NCI-H460 (cell line): ENCODE measurements at regions not wholly inside any gene's neighbourhood (a gene's known extent, or its start where the extent isn't known, plus 50 kb on each side); places are given as distances from the start of the nearest gene placed in this dataset.
"Not testable (repeated sequence)": the region's sequence is repeated elsewhere in the genome, so short reads cannot be mapped to it uniquely, and the experiment has no call there.

ENCODE experiments used
- DNase-seq: peaks from one replicate; pipeline ENCODE4 v3.0.0-alpha.2; 2016; ENCODE audit warnings: low read depth; ENCODE audit errors: extremely low read depth

- no peak for DNase-seq
Observed at GRCh38 chr13:61358599-61358998, 57.0 kb downstream of the PCDH20 start.

- DNase-seq = no peak
Observed at GRCh38 chr13:61350341-61350740, 65.3 kb downstream of the PCDH20 start.

GRCh38 chr13:61339054-61339621, 76.5 kb downstream of the PCDH20 start:
- DNase-seq = no peak

- DNase-seq = no peak
Observed at GRCh38 chr13:61316647-61317046, 99.0 kb downstream of the PCDH20 start.

GRCh38 chr13:61294467-61295191, 121.0 kb downstream of the PCDH20 start:
- no peak for DNase-seq

- peak; percentile 12 for DNase-seq
Observed at GRCh38 chr13:61286148-61286745, 129.4 kb downstream of the PCDH20 start.

- no peak for DNase-seq
Observed at GRCh38 chr13:61277586-61278276, 137.9 kb downstream of the PCDH20 start.

GRCh38 chr13:61277088-61277487, 138.6 kb downstream of the PCDH20 start:
- no peak for DNase-seq

GRCh38 chr13:61276401-61276800, 139.2 kb downstream of the PCDH20 start:
- DNase-seq = no peak

- DNase-seq = no peak
Observed at GRCh38 chr13:61275736-61276135, 139.9 kb downstream of the PCDH20 start.

- peak; percentile 3 for DNase-seq
Observed at GRCh38 chr13:61275251-61275650, 140.4 kb downstream of the PCDH20 start.

DNA sequence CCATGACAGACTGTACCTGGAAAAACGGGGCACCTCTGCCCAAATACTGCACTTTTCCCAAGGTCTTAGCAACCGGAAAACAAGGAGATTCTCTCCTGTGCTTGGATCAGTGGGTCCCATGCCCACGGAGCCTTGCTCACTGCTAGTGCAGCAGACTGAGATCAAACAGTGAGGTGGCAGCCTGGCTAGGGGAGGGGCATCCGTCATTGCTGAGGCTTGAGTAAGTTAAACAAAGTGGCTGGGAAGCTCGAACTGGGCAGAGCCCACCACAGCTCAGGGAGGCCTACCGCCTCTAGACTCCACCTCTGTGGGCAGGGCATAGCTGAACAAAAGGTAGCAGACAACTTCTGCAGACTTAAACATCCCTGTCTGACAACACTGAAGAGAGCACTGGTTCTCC, 148.8 kb downstream of the PCDH20 start:
- not testable (repeated sequence) for DNase-seq

GRCh38 chr13:61261746-61262472, 153.7 kb downstream of the PCDH20 start:
- DNase-seq = no peak

DNA sequence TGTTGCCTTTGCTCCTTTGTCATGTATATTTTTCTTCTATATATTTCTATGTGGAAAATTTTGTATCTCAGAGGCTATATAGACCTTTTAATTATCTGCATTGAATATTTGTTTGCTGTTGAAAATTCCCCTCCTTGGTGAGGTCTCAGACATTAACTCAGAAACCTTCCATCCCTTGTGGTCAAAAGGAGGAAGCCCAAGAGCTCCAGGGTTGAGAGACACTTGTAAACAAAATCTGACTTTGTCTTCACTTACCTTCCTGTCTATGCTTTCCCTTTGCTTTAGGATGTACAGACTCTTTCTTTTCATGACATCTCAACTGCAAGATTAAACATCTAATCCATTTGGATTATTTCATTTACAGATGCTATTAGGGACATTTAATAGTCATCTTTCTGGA, 157.5 kb downstream of the PCDH20 start:
- no peak for DNase-seq

DNA sequence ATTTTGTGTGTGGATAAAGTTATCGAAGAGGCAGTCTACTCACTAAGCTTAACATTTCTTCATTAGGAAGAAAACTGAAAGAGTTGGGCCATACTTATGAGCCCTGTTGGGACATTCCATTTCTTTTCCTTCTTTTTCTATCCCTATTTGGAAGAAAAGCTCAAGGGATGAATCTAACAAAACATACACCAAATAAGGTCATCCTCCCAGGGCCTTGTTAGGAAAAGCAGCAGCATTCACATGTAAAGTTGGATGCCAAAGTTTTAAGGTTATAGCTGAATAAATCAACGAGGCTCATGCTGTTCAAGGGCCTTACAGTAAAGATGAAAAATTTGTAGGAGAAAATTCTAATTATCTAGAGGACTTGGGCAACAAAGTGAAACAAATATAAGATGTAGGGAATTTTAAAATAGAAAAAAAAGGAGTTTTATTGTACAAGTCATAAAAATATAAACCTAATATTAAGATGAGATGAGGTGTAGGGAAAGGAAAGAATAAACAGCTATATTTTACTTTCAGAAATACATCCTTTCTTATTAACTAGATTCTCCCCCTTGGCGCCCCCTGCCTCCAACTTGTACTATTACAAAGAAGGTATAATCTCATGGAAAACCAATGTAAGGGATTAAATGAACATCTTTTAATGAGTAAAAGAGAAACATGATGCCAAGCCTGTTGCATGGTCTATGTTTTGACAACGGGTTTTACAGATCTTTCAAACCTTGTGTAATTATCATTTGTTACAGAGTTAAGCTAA, 160.4 kb downstream of the PCDH20 start:
- DNase-seq = peak; percentile 2

GRCh38 chr13:61253105-61253877, 162.4 kb downstream of the PCDH20 start:
- DNase-seq = no peak

GRCh38 chr13:61252213-61252612, 163.4 kb downstream of the PCDH20 start:
- DNase-seq = no peak

DNA sequence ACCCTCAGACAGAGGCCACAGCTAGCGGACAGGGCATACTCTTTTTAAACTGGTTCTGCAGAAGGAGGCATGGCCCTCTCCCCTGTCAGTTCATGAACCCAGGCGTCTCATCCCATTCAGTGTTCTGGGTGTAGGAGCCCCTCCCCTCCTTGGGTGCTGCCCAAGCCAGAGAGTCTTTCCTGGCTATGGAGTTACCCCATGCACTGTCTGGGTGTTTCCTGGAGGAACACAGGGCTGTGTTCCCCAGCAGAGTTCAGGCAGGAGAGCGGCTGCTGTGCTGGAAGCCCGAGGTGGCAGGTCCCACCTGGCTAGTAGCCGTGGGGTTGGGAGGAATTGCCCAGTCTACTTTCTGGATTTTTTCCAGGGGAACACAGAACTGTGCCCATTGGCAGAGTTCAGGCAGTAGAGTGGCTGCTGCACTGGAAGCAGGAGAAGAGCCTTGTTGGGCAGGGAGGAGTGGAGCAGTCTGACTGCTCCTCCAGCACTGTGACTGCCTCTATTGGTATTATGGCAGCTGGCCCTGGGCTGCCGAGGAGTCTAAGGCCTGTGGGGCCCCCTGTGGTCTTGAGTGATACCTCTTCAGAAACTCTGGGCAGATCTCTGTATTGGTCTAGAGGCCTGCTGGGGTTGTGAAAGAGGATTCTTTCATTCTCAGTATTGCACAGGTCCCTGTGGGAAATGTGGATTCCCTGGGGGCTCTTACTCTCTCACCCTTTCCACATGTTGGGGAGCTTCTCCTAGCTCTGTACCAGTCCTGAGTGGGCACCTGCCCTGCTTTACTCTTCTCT, 168.3 kb downstream of the PCDH20 start:
- DNase-seq = no peak

- no peak for DNase-seq
Observed at GRCh38 chr13:61246351-61246750, 169.3 kb downstream of the PCDH20 start.
